ENCODE measurements at regions not wholly inside any gene's neighbourhood (a gene's known extent, or its start where the extent isn't known, plus 50 kb on each side); places are given as distances from the start of the nearest gene placed in this dataset.

DNA sequence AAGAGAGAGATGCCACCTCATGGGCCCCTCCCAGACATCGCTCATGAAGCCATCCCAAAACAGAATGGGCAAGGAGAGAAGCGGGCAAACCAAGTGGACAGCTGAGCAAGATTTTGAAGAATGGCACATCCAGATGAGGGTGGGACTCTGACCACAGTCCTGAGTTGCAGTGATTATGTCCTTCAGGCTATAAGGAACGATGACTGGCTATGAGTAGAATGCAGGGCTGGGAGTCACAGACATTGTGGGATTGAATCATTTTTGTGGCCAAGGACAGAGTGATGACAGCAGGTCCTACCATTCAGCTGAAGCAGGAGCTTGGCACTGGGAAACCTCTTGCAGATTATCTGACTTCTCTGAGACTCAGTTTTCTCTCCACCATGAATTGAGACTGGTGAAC, 245.7 kb upstream of the SLC30A5 start:
- no peaks in the 10 kb centered on the region for H3K36me3 ChIP-seq (ENCODE audit: insufficient read depth, low read length)
- H4K20me1 ChIP-seq (ENCODE audit: insufficient read depth, low read length) = no peaks in the 10 kb centered on the region
- H3K79me2 ChIP-seq (ENCODE audit: insufficient read depth, low read length) = no peaks in the 10 kb centered on the region
- no peak overlapping the region for H3K9ac ChIP-seq (ENCODE audit: low read depth, low read length)
- TF ChIP-seq, protein P1, sequence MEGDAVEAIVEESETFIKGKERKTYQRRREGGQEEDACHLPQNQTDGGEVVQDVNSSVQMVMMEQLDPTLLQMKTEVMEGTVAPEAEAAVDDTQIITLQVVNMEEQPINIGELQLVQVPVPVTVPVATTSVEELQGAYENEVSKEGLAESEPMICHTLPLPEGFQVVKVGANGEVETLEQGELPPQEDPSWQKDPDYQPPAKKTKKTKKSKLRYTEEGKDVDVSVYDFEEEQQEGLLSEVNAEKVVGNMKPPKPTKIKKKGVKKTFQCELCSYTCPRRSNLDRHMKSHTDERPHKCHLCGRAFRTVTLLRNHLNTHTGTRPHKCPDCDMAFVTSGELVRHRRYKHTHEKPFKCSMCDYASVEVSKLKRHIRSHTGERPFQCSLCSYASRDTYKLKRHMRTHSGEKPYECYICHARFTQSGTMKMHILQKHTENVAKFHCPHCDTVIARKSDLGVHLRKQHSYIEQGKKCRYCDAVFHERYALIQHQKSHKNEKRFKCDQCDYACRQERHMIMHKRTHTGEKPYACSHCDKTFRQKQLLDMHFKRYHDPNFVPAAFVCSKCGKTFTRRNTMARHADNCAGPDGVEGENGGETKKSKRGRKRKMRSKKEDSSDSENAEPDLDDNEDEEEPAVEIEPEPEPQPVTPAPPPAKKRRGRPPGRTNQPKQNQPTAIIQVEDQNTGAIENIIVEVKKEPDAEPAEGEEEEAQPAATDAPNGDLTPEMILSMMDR (IDR thresholded peaks at IDR 0.05; ENCODE audit: borderline replicate concordance, extremely low read depth, low read length, poor library complexity, severe bottlenecking) = no peak
- no peak for TF ChIP-seq EZH2 (IDR thresholded peaks at IDR 0.05; ENCODE audit: borderline replicate concordance, low read depth, low read length, severe bottlenecking)
- H3K27me3 ChIP-seq (ENCODE audit: insufficient read depth, low read length, poor library complexity) = no peaks in the 10 kb centered on the region
- H3K4me2 ChIP-seq (ENCODE audit: insufficient read depth, low read length) = no peak overlapping the region
- H3K4me3 ChIP-seq (ENCODE audit: low read depth in 1 of 2, low read length in 2 of 2) = no peak overlapping the region
- no peaks in the 10 kb centered on the region for H3K4me1 ChIP-seq (ENCODE audit: insufficient read depth, low read length)
- DNase-seq = no peak
- peaks cover 2% of the 10 kb centered on the region for H3K9me3 ChIP-seq (ENCODE audit: insufficient read depth, low read length, severe bottlenecking)
- no peak for ATAC-seq (ENCODE audit: insufficient read depth, low read depth)
- H2AFZ ChIP-seq (ENCODE audit: low read depth, low read length) = no peak overlapping the region
- no peak overlapping the region for H3K27ac ChIP-seq (ENCODE audit: low read length)

DNA sequence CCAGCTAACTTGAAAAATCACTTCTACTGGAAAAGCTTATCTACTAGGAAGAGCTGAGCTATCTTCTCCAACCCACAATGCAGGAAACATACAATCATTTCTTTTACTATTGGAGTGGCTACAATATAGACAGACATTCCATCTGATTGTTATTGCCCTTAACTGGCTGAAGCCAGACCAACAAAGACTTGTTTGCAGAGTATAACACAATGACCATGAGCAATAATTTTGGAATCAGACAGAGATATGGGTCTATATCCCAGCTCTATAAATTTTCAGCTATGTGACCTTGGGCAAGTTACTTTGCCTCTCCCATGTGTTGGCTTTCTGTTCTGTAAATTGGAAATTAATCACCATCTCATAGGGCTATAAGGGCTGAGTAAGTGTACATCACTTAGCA, 244.7 kb upstream of the SLC30A5 start:
- peaks cover 2% of the 10 kb centered on the region for H3K9me3 ChIP-seq (ENCODE audit: insufficient read depth, low read length, severe bottlenecking)
- no peak for TF ChIP-seq EZH2 (IDR thresholded peaks at IDR 0.05; ENCODE audit: borderline replicate concordance, low read depth, low read length, severe bottlenecking)
- TF ChIP-seq, protein P1 (IDR thresholded peaks at IDR 0.05; ENCODE audit: borderline replicate concordance, extremely low read depth, low read length, poor library complexity, severe bottlenecking) = no peak
- no peaks in the 10 kb centered on the region for H3K4me1 ChIP-seq (ENCODE audit: insufficient read depth, low read length)
- no peaks in the 10 kb centered on the region for H3K36me3 ChIP-seq (ENCODE audit: insufficient read depth, low read length)
- no peak overlapping the region for H3K4me3 ChIP-seq (ENCODE audit: low read depth in 1 of 2, low read length in 2 of 2)
- H3K79me2 ChIP-seq (ENCODE audit: insufficient read depth, low read length) = no peaks in the 10 kb centered on the region
- no peak overlapping the region for H3K27ac ChIP-seq (ENCODE audit: low read length)
- no peak overlapping the region for H3K4me2 ChIP-seq (ENCODE audit: insufficient read depth, low read length)
- H3K27me3 ChIP-seq (ENCODE audit: insufficient read depth, low read length, poor library complexity) = no peaks in the 10 kb centered on the region
- no peak overlapping the region for H3K9ac ChIP-seq (ENCODE audit: low read depth, low read length)
- H2AFZ ChIP-seq (ENCODE audit: low read depth, low read length) = no peak overlapping the region
- H4K20me1 ChIP-seq (ENCODE audit: insufficient read depth, low read length) = no peaks in the 10 kb centered on the region
- DNase-seq (no peak), ATAC-seq (ENCODE audit: insufficient read depth, low read depth) (no peak)

DNA sequence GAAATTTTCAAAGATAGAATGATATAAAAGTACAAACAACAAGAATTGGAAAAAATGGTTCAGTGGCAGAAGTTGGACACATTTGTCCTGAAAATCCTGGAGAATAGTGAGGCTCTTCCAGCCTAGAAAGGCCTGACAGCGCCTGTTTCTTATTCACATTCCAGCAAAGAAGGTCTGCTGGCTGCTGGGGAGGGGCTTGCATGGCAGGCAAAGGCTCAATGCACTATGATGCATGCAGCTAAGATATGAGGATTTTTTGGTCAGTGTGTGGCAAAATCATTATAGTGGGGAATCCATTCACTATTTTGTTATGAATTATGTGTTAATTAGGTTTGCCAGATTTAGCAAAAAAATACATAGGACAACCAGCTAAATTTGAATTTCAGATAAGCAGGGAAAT, 243.9 kb upstream of the SLC30A5 start:
- H3K27me3 ChIP-seq (ENCODE audit: insufficient read depth, low read length, poor library complexity) = no peaks in the 10 kb centered on the region
- H3K9me3 ChIP-seq (ENCODE audit: insufficient read depth, low read length, severe bottlenecking) = peaks cover 2% of the 10 kb centered on the region
- no peak overlapping the region for H3K4me3 ChIP-seq (ENCODE audit: low read depth in 1 of 2, low read length in 2 of 2)
- no peak overlapping the region for H2AFZ ChIP-seq (ENCODE audit: low read depth, low read length)
- H3K36me3 ChIP-seq (ENCODE audit: insufficient read depth, low read length) = no peaks in the 10 kb centered on the region
- DNase-seq (no peak), ATAC-seq (ENCODE audit: insufficient read depth, low read depth) (no peak)
- no peak overlapping the region for H3K27ac ChIP-seq (ENCODE audit: low read length)
- no peaks in the 10 kb centered on the region for H4K20me1 ChIP-seq (ENCODE audit: insufficient read depth, low read length)
- H3K79me2 ChIP-seq (ENCODE audit: insufficient read depth, low read length) = no peaks in the 10 kb centered on the region
- no peak overlapping the region for H3K4me2 ChIP-seq (ENCODE audit: insufficient read depth, low read length)
- no peak overlapping the region for H3K9ac ChIP-seq (ENCODE audit: low read depth, low read length)
- TF ChIP-seq, protein P1 (IDR thresholded peaks at IDR 0.05; ENCODE audit: borderline replicate concordance, extremely low read depth, low read length, poor library complexity, severe bottlenecking) = no peak
- no peak for TF ChIP-seq EZH2 (IDR thresholded peaks at IDR 0.05; ENCODE audit: borderline replicate concordance, low read depth, low read length, severe bottlenecking)
- no peaks in the 10 kb centered on the region for H3K4me1 ChIP-seq (ENCODE audit: insufficient read depth, low read length)

DNA sequence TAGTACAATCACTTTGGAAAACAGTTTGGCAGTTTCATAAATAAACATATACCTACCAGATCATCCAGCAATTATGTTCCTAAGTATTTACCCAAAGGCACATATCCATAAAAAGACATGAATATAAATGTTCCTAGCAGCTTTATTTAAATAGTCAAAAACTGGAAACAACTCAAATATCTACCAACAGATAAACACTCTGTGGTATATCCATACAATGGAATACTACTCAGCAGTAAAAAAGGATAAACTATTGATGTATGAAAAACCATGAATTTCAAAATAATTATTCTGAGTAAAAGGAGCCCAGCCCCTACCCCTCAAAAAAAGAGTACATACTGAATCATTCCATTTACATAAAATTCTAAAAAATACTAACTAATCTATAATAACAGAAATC, 232.7 kb upstream of the SLC30A5 start:
- Histone ChIP-seq H3K4me3 (ENCODE audit: low read depth in 1 of 2, low read length in 2 of 2) (no peak overlapping the region), H3K79me2 (ENCODE audit: insufficient read depth, low read length) (no peaks in the 10 kb centered on the region), H3K36me3 (ENCODE audit: insufficient read depth, low read length) (no peaks in the 10 kb centered on the region), H3K27ac (ENCODE audit: low read length) (no peak overlapping the region), H3K27me3 (ENCODE audit: insufficient read depth, low read length, poor library complexity) (no peaks in the 10 kb centered on the region), H3K4me2 (ENCODE audit: insufficient read depth, low read length) (no peak overlapping the region), H4K20me1 (ENCODE audit: insufficient read depth, low read length) (no peaks in the 10 kb centered on the region), H3K9ac (ENCODE audit: low read depth, low read length) (no peak overlapping the region), H2AFZ (ENCODE audit: low read depth, low read length) (no peak overlapping the region), H3K4me1 (ENCODE audit: insufficient read depth, low read length) (no peaks in the 10 kb centered on the region), H3K9me3 (ENCODE audit: insufficient read depth, low read length, severe bottlenecking) (no peaks in the 10 kb centered on the region)
- no peak for ATAC-seq (ENCODE audit: insufficient read depth, low read depth)
- TF ChIP-seq, protein P1 (IDR thresholded peaks at IDR 0.05; ENCODE audit: borderline replicate concordance, extremely low read depth, low read length, poor library complexity, severe bottlenecking) = no peak
- TF ChIP-seq EZH2 (IDR thresholded peaks at IDR 0.05; ENCODE audit: borderline replicate concordance, low read depth, low read length, severe bottlenecking) = no peak
- no peak for DNase-seq

Measured in DND-41 (cell line).